ENCODE measurements at regions not wholly inside any gene's neighbourhood (a gene's known extent, or its start where the extent isn't known, plus 50 kb on each side); places are given as distances from the start of the nearest gene placed in this dataset.

DNA sequence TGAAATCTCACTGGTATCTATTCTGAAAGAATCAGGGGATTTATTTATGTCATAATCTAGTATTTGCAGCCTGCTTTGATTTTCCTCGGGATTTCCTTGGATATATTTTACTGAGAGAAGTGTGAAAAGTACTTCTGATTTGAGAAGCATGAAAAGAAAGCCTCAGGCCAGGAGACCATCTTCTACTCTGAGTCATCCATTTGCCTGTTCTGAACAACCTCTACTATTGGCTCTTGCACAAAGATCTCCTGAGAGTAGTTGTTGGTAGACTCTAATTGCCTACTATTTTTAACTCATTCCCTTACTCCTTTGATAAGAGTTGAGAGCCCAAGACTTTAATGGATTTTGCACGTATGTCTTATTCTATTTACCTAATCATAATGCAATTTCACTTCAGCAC lies 318.9 kb downstream of the BCHE start:
- intact Hi-C loops (cut with DNase I) = no loop called here
- no peak for DNase-seq
- no peaks in the 10 kb centered on the region for H3K27me3 ChIP-seq
- no peaks in the 10 kb centered on the region for H3K36me3 ChIP-seq
- no peak for ATAC-seq
- H3K9me3 ChIP-seq = no peaks in the 10 kb centered on the region
- H3K27ac ChIP-seq = no peak overlapping the region
- no peaks in the 10 kb centered on the region for H3K4me1 ChIP-seq
- no peak overlapping the region for H3K4me3 ChIP-seq
- TF ChIP-seq, protein P1, sequence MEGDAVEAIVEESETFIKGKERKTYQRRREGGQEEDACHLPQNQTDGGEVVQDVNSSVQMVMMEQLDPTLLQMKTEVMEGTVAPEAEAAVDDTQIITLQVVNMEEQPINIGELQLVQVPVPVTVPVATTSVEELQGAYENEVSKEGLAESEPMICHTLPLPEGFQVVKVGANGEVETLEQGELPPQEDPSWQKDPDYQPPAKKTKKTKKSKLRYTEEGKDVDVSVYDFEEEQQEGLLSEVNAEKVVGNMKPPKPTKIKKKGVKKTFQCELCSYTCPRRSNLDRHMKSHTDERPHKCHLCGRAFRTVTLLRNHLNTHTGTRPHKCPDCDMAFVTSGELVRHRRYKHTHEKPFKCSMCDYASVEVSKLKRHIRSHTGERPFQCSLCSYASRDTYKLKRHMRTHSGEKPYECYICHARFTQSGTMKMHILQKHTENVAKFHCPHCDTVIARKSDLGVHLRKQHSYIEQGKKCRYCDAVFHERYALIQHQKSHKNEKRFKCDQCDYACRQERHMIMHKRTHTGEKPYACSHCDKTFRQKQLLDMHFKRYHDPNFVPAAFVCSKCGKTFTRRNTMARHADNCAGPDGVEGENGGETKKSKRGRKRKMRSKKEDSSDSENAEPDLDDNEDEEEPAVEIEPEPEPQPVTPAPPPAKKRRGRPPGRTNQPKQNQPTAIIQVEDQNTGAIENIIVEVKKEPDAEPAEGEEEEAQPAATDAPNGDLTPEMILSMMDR (IDR thresholded peaks at IDR 0.05) = no peak

DNA sequence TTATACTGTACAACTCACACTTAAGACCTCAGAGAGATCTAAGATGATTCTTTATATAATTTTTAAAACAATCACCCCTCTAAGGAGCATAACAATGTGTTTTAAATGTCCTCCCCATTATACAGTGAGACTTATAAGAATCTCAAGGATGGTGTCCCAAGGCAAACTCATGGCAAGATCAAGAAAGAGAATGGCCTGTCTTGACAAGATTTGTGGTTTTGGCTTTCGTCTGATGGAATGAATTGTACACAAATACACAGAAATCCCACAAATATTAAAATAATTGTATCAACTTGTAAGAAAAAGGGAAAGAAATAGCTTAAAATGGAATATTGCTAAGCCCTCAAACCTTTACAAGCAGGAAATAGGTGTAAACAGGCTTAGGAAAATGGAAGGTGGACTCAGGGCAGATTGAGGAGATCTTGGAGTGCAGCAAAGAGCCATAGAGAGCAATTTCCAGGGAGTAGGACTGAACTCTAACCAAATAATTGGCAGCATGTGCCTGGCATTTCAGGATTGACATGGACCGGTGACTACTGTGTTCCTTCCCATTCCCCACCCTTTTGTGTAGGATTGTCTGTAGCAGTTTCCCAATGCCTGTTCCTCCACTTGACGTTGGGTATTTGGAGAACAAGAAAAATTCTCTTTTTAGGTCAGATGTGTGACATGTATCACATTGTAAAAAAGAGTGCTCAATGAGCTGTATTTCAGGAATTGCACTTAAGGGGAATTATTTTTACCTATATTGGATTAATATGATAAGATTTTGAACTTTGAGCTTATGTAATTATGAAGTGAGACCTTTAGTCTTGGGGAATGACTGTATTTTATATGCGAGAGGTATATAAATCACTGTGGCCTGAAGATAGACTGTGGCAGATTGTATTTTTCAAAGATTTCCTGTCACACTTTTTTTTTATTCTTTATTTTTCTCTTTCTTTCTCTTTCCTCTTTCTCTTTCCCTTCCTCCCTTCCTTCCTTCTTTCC lies 317.8 kb upstream of the SLITRK3 start:
- Histone ChIP-seq H3K36me3 (no peaks in the 10 kb centered on the region), H3K4me3 (no peak overlapping the region), H3K27me3 (no peaks in the 10 kb centered on the region), H3K9me3 (no peaks in the 10 kb centered on the region), H3K27ac (no peak overlapping the region), H3K4me1 (no peaks in the 10 kb centered on the region)
- TF ChIP-seq, protein P1 (IDR thresholded peaks at IDR 0.05) = no peak
- intact Hi-C loops (cut with DNase I) = no loop called here
- ATAC-seq = no peak
- no peak for DNase-seq

DNA sequence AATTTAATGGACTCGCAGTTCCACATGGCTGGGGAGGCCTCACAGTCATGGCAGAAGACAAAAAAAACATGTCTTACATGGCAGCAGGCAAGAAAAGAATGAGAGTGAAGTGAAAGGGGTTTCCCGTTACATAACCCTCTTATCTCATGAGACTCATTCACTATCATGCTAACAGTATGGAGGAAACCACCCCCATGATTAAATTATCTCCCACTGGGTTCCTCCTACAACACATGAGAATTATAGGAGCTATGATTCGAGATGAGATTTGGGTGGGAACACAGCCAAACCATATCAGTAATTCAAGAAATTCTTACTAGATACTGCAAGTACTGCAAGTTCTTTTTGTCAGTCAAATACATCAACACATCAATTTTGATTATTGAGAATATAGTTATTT lies 311.4 kb upstream of the SLITRK3 start:
- H3K4me1 ChIP-seq = no peaks in the 10 kb centered on the region
- H3K4me3 ChIP-seq = no peak overlapping the region
- TF ChIP-seq, protein P1 (IDR thresholded peaks at IDR 0.05) = no peak
- DNase-seq (no peak), ATAC-seq (no peak)
- no peaks in the 10 kb centered on the region for H3K27me3 ChIP-seq
- H3K36me3 ChIP-seq = no peaks in the 10 kb centered on the region
- intact Hi-C loops (cut with DNase I) = no loop called here
- H3K9me3 ChIP-seq = no peaks in the 10 kb centered on the region
- no peak overlapping the region for H3K27ac ChIP-seq

DNA sequence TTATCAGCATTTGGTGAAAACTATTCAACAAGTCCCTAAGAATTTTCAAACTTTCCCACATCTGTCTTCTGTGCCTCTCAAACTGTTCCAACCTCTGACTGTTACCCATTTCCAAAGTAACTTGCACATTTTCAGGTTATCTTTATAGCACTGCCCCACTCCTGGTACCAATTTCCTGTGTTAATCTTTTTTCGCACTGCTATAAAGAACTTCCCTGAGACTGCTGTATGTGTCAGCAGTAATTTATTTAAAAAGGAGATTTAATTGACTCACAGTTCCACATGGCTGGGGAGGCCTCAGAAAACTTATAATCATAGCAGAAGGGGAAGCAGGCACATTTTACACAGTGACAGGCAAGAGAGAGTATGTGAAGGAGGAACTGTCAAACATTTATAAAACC lies 310.9 kb upstream of the SLITRK3 start:
- Histone ChIP-seq H3K4me3 (no peak overlapping the region), H3K27me3 (no peaks in the 10 kb centered on the region), H3K9me3 (no peaks in the 10 kb centered on the region), H3K27ac (no peak overlapping the region), H3K36me3 (no peaks in the 10 kb centered on the region), H3K4me1 (no peaks in the 10 kb centered on the region)
- ATAC-seq = no peak
- no peak for DNase-seq
- TF ChIP-seq, protein P1 (IDR thresholded peaks at IDR 0.05) = no peak
- intact Hi-C loops (cut with DNase I) = no loop called here

DNA sequence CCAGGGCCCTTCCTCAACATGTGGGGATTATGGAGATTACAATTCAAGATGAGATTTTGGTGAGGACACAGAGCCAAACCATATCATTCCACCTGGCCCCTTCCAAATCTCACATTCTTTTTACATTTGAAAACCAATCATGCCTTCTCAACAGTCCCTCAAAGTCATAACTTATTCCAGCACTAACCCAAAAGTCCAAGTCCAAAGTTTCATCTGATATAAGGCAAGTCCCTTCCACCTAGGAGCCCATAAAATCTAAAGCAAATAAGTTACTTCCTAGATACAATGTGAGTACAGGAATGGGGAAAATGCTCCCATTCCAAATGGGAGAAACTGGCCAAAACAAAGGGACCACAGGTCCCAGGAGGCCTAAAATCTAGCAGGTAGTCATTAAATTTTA lies 309.5 kb upstream of the SLITRK3 start:
- Histone ChIP-seq H3K27ac (no peak overlapping the region), H3K4me1 (no peaks in the 10 kb centered on the region), H3K4me3 (no peak overlapping the region), H3K36me3 (no peaks in the 10 kb centered on the region), H3K27me3 (no peaks in the 10 kb centered on the region), H3K9me3 (no peaks in the 10 kb centered on the region)
- intact Hi-C loops (cut with DNase I) = no loop called here
- DNase-seq (no peak), ATAC-seq (no peak)
- TF ChIP-seq, protein P1 (IDR thresholded peaks at IDR 0.05) = no peak

Data from upper lobe of right lung (tissue), 1 donor.